HG02885 (cell line): ENCODE measurements at regions not wholly inside any gene's neighbourhood (a gene's known extent, or its start where the extent isn't known, plus 50 kb on each side); places are given as distances from the start of the nearest gene placed in this dataset.
"Not testable (repeated sequence)": the region's sequence is repeated elsewhere in the genome, so short reads cannot be mapped to it uniquely, and the experiment has no call there.

Experiments used
- ATAC-seq: cut with Tn5 transposase; IDR thresholded peaks from one replicate; pipeline ENCODE4 v1.9.1; 2021; ENCODE audit warnings: mild to moderate bottlenecking; ENCODE audit not compliant: unreplicated experiment, poor library complexity

DNA sequence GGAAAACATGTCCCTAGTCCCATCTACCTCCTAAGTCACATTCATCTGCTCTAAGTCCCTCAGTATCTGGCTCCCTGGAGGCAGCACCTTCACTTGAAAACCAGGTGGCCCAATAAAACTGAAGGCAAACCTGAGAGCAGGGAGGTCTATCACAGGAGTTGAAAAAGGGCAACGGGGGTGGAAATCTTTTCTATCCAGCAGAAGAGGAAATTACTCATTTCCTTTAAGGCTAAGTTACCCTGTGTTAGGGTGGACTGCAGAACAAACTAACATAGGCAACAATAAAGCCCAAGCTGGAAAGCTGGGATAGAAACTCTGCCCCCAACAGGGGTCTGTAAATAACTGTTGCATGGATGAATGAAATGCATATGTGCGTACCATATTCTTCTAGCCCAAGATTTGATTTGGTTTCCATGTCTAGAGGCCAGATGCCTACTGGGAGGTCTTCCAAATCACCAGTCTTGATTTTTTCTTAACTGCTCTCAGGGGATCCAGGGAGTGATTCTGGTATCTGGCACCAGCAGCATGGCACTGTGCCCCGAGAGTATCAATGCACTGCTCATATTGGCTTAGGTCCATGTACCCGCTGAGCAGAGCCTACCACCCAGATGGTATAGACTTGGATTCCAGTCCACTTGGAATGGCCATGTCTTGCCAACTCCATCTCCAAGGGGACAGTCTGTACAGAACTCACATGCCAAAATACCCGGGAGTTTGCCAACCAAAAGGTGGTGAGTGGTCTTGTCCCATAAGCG is 350.0 kb upstream of the NCAM1 start:
- ATAC-seq: no peak

DNA sequence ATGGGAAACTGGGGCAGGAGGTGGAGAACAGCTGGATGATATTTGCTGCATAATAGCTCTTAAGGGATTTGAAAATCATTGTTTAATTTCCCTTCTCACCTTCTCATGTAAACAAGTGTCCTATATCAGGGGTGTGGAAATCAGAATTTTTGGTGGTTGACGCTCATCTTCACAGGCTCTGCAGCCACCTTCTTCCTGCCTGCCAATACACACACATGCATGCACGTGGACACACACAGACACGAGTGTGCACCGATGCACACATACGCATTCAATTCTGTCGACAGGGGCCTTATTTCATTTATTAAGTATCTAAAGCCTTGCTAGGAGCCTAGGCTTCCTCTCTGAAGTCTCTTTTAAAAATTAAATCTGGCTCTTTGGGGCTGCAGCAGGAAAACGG is 349.4 kb upstream of the NCAM1 start:
- ATAC-seq: no peak

DNA sequence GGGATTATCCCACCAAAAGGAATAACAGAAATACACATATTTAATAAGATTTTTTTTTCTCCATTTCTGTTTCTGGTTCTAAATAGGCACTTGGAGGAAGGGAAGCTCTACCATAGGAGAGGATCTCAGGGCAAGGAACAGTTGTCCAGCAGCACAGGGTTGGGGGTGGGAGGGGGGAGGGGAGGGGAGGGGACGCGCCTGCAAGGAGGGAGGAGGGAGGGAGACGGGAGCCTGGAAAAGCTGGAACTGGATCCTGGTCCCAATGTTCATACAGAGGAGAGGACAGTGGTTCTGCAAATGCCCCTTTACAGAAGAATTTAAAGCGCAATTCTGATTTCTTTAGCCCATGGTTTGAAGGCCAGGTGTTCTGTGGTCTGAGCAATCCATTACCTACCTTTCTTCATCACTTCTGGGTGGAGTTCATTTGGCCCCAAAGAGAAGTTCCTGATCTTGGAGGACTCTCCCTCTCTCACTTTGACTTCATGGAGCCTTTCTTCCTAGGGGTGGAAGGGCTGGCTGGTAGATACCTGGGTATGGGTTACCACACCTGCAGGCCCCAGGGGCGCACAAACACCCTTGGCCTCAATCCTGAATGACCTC is 348.9 kb upstream of the NCAM1 start:
- no peak for ATAC-seq

GRCh38 chr11:112613051-112613972 is 347.9 kb upstream of the NCAM1 start:
- no peak for ATAC-seq

GRCh38 chr11:112614605-112615004 is 346.6 kb upstream of the NCAM1 start:
- no peak for ATAC-seq

GRCh38 chr11:112615238-112615637 is 346.0 kb upstream of the NCAM1 start:
- no peak for ATAC-seq

DNA sequence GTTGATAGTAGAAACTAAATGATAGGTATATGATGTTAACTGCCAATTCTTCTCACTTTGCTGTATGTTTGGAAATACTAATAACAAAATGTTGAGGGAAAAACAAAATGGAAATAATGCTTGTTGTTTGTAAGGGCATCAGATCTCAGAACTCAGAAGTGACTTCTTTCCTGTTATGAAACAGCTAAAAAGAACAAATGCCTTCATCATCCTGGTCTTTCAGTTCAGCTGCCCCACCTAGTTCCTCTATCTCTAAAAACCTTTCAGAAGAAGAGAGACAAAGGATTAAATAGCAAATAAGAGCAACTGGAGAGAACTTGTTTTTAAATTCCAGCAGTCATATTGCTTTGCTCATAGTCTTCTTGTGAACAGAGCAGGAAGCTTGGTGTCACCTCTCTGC is 345.3 kb upstream of the NCAM1 start:
- ATAC-seq: no peak

DNA sequence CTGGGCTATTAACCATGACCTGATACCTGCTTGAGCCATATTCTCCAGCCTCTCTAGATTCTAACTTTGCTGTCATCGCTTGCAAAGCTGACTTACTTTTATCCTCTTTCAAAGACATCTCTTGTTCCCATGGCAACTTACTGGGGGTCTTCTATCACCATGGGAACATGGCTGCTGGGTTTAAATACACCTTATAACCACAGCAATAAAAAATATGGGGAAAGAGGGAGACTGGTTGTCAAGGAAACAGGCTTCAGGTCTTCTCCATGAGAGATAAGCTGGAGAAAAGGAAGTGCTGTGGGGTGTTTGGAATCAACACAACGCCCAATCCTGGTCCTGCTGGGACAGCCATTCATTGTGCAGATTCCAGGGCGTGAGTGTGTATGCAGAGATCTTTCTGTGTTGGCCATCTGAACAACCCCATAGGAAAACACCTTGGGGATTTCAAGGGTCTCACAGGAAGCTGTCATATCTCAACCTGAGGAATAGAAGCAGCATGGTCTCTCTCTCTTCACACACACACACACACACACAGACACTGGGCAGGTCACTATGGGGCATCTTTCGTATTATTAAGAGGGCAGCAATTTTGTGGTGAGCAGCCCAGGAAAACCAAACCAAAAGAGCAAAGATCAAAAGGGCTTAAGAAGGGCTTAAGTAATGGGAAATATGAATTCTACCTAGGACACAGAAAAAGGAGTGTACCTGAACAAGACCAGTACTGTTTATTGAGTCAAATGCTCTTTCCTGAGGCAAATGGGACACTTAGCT is 344.7 kb upstream of the NCAM1 start:
- ATAC-seq: no peak

DNA sequence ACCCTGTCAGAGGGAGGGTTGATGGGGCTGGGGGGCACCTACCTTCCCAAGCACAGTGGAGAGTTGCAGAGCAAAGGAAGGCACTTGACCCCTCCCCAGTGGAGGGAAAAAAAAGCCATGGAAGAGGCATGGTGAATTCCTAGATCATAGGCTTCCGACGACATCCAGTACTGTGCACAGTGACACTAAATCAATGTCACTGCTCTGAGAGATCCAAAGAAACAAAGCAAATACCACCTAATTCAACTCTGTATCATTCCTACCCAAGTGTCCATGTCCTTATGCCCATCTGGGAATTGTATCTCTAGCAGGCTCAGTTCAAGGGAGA is 344.2 kb upstream of the NCAM1 start:
- ATAC-seq: no peak

- ATAC-seq: no peak
These were observed 343.0 kb upstream of the NCAM1 start for GRCh38 chr11:112617977-112618826.

- no peak for ATAC-seq
These were observed 342.1 kb upstream of the NCAM1 start for GRCh38 chr11:112619106-112619505.

DNA sequence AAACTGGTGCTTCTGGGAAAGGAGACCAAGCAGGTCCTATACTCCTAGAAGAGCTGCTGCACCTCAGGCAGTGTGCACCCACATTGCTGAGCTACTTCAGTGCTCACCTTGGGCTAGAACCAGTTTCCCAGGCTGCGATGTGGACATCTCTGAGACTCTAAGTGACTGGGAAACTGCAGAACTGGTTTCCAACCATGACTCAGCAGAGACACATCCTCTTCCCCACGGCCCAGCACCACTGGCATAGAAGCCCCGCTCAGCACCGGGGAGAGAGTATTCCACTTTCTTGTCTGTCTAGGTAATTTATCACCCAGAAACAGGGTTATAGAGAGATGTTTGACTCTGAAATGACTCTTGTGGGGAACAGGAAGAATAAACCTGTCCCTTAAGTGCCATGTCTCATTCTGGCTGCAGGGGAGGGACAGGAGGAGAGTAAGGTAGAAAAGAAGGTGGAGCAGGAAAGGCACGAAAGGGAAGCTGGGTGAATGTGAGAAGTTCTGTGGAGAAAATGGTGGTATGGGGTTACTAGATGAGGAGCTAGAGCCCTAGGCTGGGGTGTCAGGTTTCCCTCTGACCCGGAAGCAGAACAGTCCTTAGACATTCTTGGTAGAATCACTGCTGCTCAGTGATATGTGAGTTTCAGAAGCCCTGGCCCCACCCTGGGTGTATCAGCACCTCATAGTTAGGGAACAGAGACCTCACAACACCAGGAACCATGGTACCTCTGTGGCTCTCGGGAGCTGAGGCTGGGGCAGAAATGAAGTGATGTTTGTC is 340.4 kb upstream of the NCAM1 start:
- ATAC-seq: no peak

GRCh38 chr11:112623057-112623456 is 338.2 kb upstream of the NCAM1 start:
- ATAC-seq: no peak

DNA sequence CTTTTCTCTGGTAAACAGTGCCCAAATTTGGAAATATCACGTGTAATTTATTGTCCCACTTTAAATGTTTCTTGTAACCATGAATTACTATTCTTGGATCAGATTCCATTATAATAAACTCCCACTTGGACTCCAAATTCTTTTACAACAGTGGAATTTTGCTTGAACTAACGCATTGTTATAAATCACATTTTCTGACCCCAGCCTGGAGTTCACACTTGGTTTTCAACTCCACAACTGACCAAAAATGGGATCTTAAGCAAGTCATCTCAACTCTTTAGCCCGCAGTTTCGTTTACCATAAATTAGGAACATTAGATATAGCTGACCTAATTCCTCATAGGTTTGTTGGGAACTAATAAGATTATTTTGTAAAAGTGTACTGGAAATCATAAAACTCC is 336.8 kb upstream of the NCAM1 start:
- no peak for ATAC-seq

DNA sequence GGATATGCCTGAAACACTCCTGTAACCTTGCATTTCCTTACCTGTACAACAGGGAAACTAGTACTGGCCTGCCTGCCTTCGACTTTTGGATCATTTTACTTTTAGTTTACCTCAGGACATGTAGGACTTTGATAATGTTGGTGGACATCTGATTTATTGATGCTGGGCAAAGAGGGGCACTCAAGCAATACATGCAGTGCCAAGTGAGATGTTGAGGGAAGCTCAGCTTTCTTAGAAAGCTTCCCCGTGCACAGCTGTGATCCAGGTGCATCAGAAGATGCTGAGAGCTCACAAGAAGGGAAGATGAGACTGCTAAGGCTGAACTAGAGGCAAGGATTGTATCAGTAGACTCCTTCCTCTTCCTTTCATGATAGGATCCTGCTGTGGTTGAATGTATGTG is 336.2 kb upstream of the NCAM1 start:
- ATAC-seq: not testable (repeated sequence)

GRCh38 chr11:112625814-112626213 is 335.4 kb upstream of the NCAM1 start:
- ATAC-seq: no peak

GRCh38 chr11:112626731-112627130 is 334.5 kb upstream of the NCAM1 start:
- no peak for ATAC-seq

- peak; percentile 78 for ATAC-seq
These were observed 333.6 kb upstream of the NCAM1 start for GRCh38 chr11:112627588-112628045.

- ATAC-seq: no peak
These were observed 332.5 kb upstream of the NCAM1 start for GRCh38 chr11:112628676-112629075.
